ENCODE measurements at regions not wholly inside any gene's neighbourhood (a gene's known extent, or its start where the extent isn't known, plus 50 kb on each side); places are given as distances from the start of the nearest gene placed in this dataset.

GRCh38 chr6:19159089-19159488, 678.1 kb upstream of the ID4 start:
- no peak for TF ChIP-seq CTCF (IDR thresholded peaks at IDR 0.05; ENCODE audit: poor library complexity, severe bottlenecking)
- Histone ChIP-seq H3K4me3 (ENCODE audit: severe bottlenecking) (no peak overlapping the region), H3K36me3 (ENCODE audit: low read depth) (no peaks in the 10 kb centered on the region), H3K9me3 (ENCODE audit: severe bottlenecking) (no peaks in the 10 kb centered on the region), H3K27me3 (ENCODE audit: insufficient read depth, poor library complexity, severe bottlenecking) (peaks cover 4% of the 10 kb centered on the region), H3K27ac (ENCODE audit: poor library complexity, severe bottlenecking) (no peak overlapping the region), H3K4me1 (ENCODE audit: insufficient read depth, poor library complexity, severe bottlenecking) (no peaks in the 10 kb centered on the region)
- ATAC-seq (ENCODE audit: low read depth) (no peak), DNase-seq (ENCODE audit: low spot score) (no peak)

DNA sequence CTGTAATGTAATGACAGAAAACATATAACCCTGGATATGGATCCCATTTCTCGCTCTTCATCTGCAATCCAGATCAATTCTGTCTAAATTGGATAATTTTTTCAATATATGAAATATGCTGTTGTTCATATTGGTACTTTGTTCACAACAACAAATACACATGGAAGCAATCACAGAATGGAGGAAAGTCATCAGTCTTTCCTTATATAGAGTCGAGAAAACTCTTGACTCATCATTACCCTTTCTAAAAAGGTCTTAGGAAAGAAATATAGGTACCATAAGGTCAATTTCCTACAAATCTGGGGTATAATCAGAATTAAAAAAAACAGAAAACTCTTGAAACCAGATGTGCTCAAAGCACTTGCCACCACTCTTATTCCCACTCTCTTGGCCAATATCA, 677.6 kb upstream of the ID4 start:
- Histone ChIP-seq H3K27me3 (ENCODE audit: insufficient read depth, poor library complexity, severe bottlenecking) (peaks cover 4% of the 10 kb centered on the region), H3K4me3 (ENCODE audit: severe bottlenecking) (no peak overlapping the region), H3K4me1 (ENCODE audit: insufficient read depth, poor library complexity, severe bottlenecking) (no peaks in the 10 kb centered on the region), H3K27ac (ENCODE audit: poor library complexity, severe bottlenecking) (no peak overlapping the region), H3K9me3 (ENCODE audit: severe bottlenecking) (no peaks in the 10 kb centered on the region), H3K36me3 (ENCODE audit: low read depth) (no peaks in the 10 kb centered on the region)
- no peak for TF ChIP-seq CTCF (IDR thresholded peaks at IDR 0.05; ENCODE audit: poor library complexity, severe bottlenecking)
- no peak for DNase-seq (ENCODE audit: low spot score)
- no peak for ATAC-seq (ENCODE audit: low read depth)

DNA sequence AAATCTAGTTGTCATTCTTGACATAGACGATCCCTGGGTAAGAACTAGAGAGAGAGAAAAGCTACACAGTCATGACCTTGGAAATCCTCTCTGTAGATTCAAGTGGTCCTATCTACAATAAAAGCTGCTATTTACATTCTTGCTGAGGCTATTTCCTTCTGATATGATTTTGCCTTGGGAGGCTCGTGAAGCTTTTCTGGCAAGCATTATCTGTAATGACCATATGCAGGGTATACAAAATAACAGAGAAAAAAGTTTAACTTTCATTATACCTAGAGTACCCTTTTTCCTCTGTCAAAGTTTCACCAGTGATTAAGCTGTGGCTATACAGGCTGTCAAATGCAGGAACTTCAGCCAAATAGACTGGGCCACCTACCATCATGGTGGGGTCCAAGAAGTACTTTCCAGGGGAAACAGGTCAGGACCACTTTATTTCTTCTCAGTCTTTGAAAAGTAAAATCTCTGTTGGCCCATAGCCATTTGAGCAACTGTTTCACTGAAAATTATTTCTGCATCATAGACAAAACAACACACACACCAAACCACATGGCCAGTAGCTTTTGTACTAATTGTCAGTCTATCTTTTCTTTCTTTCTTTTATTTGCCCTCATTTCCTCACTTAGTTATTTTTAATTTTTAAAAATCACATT, 677.0 kb upstream of the ID4 start:
- TF ChIP-seq CTCF (IDR thresholded peaks at IDR 0.05; ENCODE audit: poor library complexity, severe bottlenecking), result no peak
- Histone ChIP-seq H3K9me3 (ENCODE audit: severe bottlenecking) (no peaks in the 10 kb centered on the region), H3K27me3 (ENCODE audit: insufficient read depth, poor library complexity, severe bottlenecking) (peaks cover 4% of the 10 kb centered on the region), H3K27ac (ENCODE audit: poor library complexity, severe bottlenecking) (no peak overlapping the region), H3K4me3 (ENCODE audit: severe bottlenecking) (no peak overlapping the region), H3K4me1 (ENCODE audit: insufficient read depth, poor library complexity, severe bottlenecking) (no peaks in the 10 kb centered on the region), H3K36me3 (ENCODE audit: low read depth) (no peaks in the 10 kb centered on the region)
- no peak for ATAC-seq (ENCODE audit: low read depth)
- DNase-seq (ENCODE audit: low spot score), result no peak

DNA sequence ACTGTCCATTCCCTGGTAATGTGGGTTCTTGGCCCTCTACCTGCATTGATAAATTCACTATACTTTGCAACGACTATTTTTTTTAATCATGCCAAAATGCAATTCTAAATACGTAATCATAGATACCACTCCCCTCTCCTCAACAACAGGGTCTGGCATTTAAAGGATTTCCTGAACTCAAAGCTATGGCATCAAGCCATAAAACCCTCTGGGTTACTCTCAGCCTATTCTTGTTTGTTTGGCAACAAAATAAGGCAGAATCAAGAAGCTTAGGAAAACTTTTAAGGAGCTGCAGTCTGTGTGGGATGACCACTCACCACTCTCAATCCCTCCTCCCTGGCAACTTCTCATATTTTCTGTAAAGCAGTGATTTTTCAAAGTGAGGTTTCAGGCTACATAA, 669.9 kb upstream of the ID4 start:
- no peaks in the 10 kb centered on the region for H3K36me3 ChIP-seq (ENCODE audit: low read depth)
- ATAC-seq (ENCODE audit: low read depth), result no peak

More for the DNA sequence above, 669.9 kb upstream of the ID4 start:
- TF ChIP-seq CTCF (IDR thresholded peaks at IDR 0.05; ENCODE audit: poor library complexity, severe bottlenecking), result no peak
- Histone ChIP-seq H3K27ac (ENCODE audit: poor library complexity, severe bottlenecking) (no peak overlapping the region), H3K27me3 (ENCODE audit: insufficient read depth, poor library complexity, severe bottlenecking) (peaks cover 8% of the 10 kb centered on the region), H3K4me1 (ENCODE audit: insufficient read depth, poor library complexity, severe bottlenecking) (no peaks in the 10 kb centered on the region), H3K9me3 (ENCODE audit: severe bottlenecking) (no peaks in the 10 kb centered on the region), H3K4me3 (ENCODE audit: severe bottlenecking) (no peak overlapping the region)
- no peak for DNase-seq (ENCODE audit: low spot score)

All from RWPE2 (cell line).